Calu3 (cell line): ENCODE measurements at regions not wholly inside any gene's neighbourhood (a gene's known extent, or its start where the extent isn't known, plus 50 kb on each side); places are given as distances from the start of the nearest gene placed in this dataset.

ENCODE experiments used
- BruUV-seq: library from RNA; stranded (reverse); fragments of 400-500 nt; replicated peaks from 2 replicates; lab custom pipeline; 2021; lab: Mats Ljungman, UMichigan
- CTCF ChIA-PET: fragments of 300-600 bp; sonication (Branson Sonifier 250); formaldehyde crosslinking; loops from one replicate; lab custom pipeline; 2022; ENCODE audit warnings: antibody characterized with exemption; lab: Charles Lee
- DNase-seq: peaks from one replicate; pipeline ENCODE4 v3.0.0; 2022
- H3K27ac Mint-ChIP-seq: one replicate; pipeline ENCODE4 v1.8.0; 2022; ENCODE audit warnings: mixed read lengths; ENCODE audit not compliant: unreplicated experiment
- H3K27me3 Mint-ChIP-seq: one replicate; pipeline ENCODE4 v1.8.0; 2022; ENCODE audit warnings: mixed read lengths; ENCODE audit not compliant: unreplicated experiment
- H3K36me3 Mint-ChIP-seq: one replicate; pipeline ENCODE4 v1.8.0; 2022; ENCODE audit warnings: mild to moderate bottlenecking, moderate library complexity, mixed read lengths; ENCODE audit not compliant: insufficient read depth, unreplicated experiment
- H3K4me1 Mint-ChIP-seq: one replicate; pipeline ENCODE4 v1.8.0; 2022; ENCODE audit warnings: mild to moderate bottlenecking, low read depth, mixed read lengths; ENCODE audit not compliant: unreplicated experiment
- H3K4me3 Mint-ChIP-seq: one replicate; pipeline ENCODE4 v1.8.0; 2022; ENCODE audit warnings: mild to moderate bottlenecking, low read depth, moderate library complexity, mixed read lengths; ENCODE audit not compliant: unreplicated experiment
- H3K9me3 Mint-ChIP-seq: one replicate; pipeline ENCODE4 v1.8.0; 2022; ENCODE audit warnings: low read depth, mixed read lengths; ENCODE audit not compliant: unreplicated experiment
- intact Hi-C: fragments of 100-400 bp; cut with micrococcal nuclease; formaldehyde crosslinking; loops from one replicate; pipeline ENCODE4 v1.10.0; 2022; ENCODE audit not compliant: unreplicated experiment
- TF ChIP-seq, protein P1 (sequence below): fragments of 200-600 bp; IDR thresholded peaks from one replicate; pipeline ENCODE4 v1.8.0; 2022; ENCODE audit warnings: antibody characterized with exemption; ENCODE audit not compliant: unreplicated experiment

DNA sequence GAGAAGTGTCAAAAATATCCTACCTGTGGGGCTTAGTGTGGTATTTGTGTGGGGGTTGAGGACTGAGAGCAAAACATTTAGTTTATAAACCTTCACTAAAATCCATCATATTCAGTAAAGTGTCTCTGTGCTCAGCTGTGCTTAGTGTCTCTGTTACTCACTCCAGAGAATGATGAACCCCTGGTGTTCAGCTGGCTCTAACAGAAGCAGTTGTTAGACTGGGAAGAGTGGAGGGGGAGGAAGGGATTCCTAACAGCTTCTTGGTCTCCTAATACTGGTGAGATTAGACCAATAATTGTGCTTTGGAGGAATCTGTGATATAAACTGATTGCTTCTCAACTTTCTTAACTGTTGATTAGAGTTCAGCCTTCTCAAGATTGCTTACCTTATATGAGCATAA is 1123.5 kb downstream of the ROBO2 start:
- CTCF ChIA-PET = no interaction called here
- TF ChIP-seq, protein P1, sequence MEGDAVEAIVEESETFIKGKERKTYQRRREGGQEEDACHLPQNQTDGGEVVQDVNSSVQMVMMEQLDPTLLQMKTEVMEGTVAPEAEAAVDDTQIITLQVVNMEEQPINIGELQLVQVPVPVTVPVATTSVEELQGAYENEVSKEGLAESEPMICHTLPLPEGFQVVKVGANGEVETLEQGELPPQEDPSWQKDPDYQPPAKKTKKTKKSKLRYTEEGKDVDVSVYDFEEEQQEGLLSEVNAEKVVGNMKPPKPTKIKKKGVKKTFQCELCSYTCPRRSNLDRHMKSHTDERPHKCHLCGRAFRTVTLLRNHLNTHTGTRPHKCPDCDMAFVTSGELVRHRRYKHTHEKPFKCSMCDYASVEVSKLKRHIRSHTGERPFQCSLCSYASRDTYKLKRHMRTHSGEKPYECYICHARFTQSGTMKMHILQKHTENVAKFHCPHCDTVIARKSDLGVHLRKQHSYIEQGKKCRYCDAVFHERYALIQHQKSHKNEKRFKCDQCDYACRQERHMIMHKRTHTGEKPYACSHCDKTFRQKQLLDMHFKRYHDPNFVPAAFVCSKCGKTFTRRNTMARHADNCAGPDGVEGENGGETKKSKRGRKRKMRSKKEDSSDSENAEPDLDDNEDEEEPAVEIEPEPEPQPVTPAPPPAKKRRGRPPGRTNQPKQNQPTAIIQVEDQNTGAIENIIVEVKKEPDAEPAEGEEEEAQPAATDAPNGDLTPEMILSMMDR = no peak
- no peak overlapping the region for H3K4me3 Mint-ChIP-seq
- H3K4me1 Mint-ChIP-seq = no peaks in the 10 kb centered on the region
- no peak for DNase-seq
- no TSS peak for BruUV-seq
- intact Hi-C loops = no loop called here
- H3K27me3 Mint-ChIP-seq = no peaks in the 10 kb centered on the region
- H3K9me3 Mint-ChIP-seq = no peaks in the 10 kb centered on the region
- H3K36me3 Mint-ChIP-seq = no peaks in the 10 kb centered on the region
- no peak overlapping the region for H3K27ac Mint-ChIP-seq

DNA sequence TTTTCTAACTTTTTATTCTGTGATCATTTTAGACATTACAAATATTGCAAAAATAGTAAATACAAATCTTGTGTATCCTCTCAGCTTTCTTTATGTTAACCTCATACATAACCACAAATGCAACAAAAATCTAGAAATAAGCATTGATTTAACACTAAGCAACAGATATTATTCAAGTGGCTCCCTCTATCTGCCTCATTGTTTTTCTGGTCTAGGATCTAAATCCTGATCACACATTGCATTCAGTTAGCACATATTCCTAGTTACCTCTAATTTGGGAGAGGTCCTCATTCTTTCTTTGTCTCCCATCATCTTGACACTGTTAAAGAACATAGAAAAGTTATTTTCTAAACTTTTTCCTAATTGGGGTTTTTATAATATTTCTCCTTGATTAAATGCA is 1126.0 kb downstream of the ROBO2 start:
- TF ChIP-seq, protein P1 = no peak
- Mint-ChIP-seq H3K27me3 (no peaks in the 10 kb centered on the region), H3K4me1 (no peaks in the 10 kb centered on the region), H3K27ac (no peak overlapping the region), H3K4me3 (no peak overlapping the region), H3K36me3 (no peaks in the 10 kb centered on the region), H3K9me3 (no peaks in the 10 kb centered on the region)
- intact Hi-C loops = loop anchor here (5.0 kb wide), 1 partner anchor 481 kb away; no protein-coding TSS in a partner anchor
- no peak for DNase-seq
- no TSS peak for BruUV-seq
- CTCF ChIA-PET = no interaction called here

DNA sequence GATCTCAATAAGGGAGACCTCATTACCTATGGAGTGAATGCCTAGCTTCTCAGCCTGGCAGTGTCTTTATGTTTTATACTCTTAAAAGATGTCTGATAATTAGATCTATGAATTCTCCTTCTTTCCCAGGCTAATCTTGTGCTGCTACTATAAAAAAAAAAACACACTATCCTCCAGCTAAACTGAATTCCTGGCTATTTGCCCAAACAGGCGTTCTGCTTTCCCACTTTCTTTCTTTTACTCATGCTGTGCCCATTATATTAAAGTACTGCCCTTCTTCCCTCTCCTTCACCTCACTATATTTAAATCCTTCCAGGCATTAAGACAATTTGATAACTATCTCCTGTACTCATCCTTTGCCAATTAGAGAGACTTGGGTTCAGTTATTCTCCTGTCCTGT is 1134.9 kb downstream of the ROBO2 start:
- TF ChIP-seq, protein P1 = no peak
- CTCF ChIA-PET = no interaction called here
- Mint-ChIP-seq H3K4me3 (no peak overlapping the region), H3K27me3 (no peaks in the 10 kb centered on the region), H3K9me3 (no peaks in the 10 kb centered on the region), H3K4me1 (peaks cover 8% of the 10 kb centered on the region), H3K27ac (no peak overlapping the region), H3K36me3 (no peaks in the 10 kb centered on the region)
- no TSS peak for BruUV-seq
- intact Hi-C loops = no loop called here
- DNase-seq = no peak

DNA sequence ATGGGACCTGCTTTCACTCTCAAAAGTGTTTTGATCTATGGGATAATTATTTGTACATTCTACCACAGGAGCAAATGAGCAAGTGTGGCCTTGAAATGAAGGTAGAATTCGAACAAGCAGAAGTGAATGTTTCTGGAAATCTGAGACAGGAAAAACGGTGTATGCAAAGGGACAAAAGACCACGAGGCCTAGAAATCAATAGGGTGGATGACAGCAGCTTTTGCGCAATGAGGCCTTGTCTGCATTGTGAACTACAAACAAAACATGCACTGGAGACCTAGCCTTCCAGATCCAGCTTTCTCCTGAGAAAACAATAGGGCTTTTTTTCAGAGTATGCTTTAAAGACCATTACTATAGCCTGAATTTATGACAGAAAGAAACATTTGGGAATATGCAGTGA is 1137.0 kb downstream of the ROBO2 start:
- CTCF ChIA-PET = no interaction called here
- Mint-ChIP-seq H3K36me3 (no peaks in the 10 kb centered on the region), H3K4me1 (peaks cover 8% of the 10 kb centered on the region), H3K4me3 (no peak overlapping the region), H3K9me3 (no peaks in the 10 kb centered on the region), H3K27me3 (no peaks in the 10 kb centered on the region), H3K27ac (no peak overlapping the region)
- intact Hi-C loops = no loop called here
- no TSS peak for BruUV-seq
- no peak for DNase-seq
- TF ChIP-seq, protein P1 = no peak

DNA sequence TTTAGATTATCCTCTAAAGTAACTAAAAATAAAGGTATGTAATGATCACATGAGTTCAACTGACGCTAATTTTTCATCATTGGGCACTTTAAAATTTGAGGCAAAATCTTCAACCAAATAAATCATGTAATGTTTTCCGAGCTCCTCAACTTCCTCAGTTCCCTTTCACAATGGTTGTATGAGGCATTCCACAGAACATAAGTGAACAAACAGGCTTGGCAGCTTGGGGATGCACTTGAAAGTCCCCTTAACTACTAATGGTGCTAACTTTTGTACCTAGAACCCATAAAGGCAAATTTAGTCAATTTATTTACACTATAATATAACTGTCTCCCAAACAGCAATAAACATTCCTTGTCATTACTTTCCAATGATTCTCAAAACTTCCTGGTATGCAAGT is 1137.9 kb downstream of the ROBO2 start:
- CTCF ChIA-PET = no interaction called here
- no TSS peak for BruUV-seq
- Mint-ChIP-seq H3K9me3 (no peaks in the 10 kb centered on the region), H3K27me3 (no peaks in the 10 kb centered on the region), H3K36me3 (no peaks in the 10 kb centered on the region), H3K27ac (no peak overlapping the region), H3K4me1 (peaks cover 8% of the 10 kb centered on the region), H3K4me3 (no peak overlapping the region)
- TF ChIP-seq, protein P1 = no peak
- intact Hi-C loops = no loop called here
- peak; percentile 33 for DNase-seq
